H1 (cell line): ENCODE measurements at regions not wholly inside any gene's neighbourhood (a gene's known extent, or its start where the extent isn't known, plus 50 kb on each side); places are given as distances from the start of the nearest gene placed in this dataset.

Source experiments
- CEBPB ChIP-seq: IDR thresholded peaks from 2 replicates; pipeline ENCODE4 v1.6.1; 2012; ENCODE audit warnings: low read depth, low read length
- CREB1 ChIP-seq: IDR thresholded peaks from 2 replicates; pipeline ENCODE4 v1.6.1; 2012; ENCODE audit warnings: inconsistent platforms
- FOSL1 ChIP-seq: IDR thresholded peaks from 2 replicates; pipeline ENCODE4 v1.6.1; 2011; ENCODE audit warnings: mild to moderate bottlenecking, low read depth, low read length, moderate library complexity; ENCODE audit not compliant: insufficient read depth
- KDM4A ChIP-seq: IDR thresholded peaks from one replicate; pipeline ENCODE4 v1.7.1; 2012; ENCODE audit warnings: low read depth, mild to moderate bottlenecking, moderate library complexity, low read length, inconsistent platforms; ENCODE audit not compliant: severe bottlenecking
- POU5F1 ChIP-seq: IDR thresholded peaks from 2 replicates; pipeline ENCODE4 v1.6.1; 2011; ENCODE audit warnings: low read depth, mild to moderate bottlenecking, low read length, moderate library complexity
- TCF12 ChIP-seq: IDR thresholded peaks from 2 replicates; pipeline ENCODE4 v1.6.1; 2011; ENCODE audit warnings: low read depth, mild to moderate bottlenecking, low read length

GRCh38 chr2:150327564-150328489 lies 159.6 kb downstream of the RND3 start (continued):
- no peak for TF ChIP-seq FOSL1
- no peak for TF ChIP-seq POU5F1
- TF ChIP-seq CREB1 = no peak
- no peak for TF ChIP-seq TCF12
- TF ChIP-seq KDM4A = no peak
- no peak for TF ChIP-seq CEBPB
- TF ChIP-seq, all 59 proteins: peak for 0
